ENCODE measurements at regions not wholly inside any gene's neighbourhood (a gene's known extent, or its start where the extent isn't known, plus 50 kb on each side); places are given as distances from the start of the nearest gene placed in this dataset.

GRCh38 chr13:29654843-29655547 is 59.5 kb upstream of the SLC7A1 start:
- DNase-seq (ENCODE audit: low read depth): peak; percentile 83

- DNase-seq (ENCODE audit: low read depth): no peak
Observed at GRCh38 chr13:29654384-29654783, 58.9 kb upstream of the SLC7A1 start.

DNA sequence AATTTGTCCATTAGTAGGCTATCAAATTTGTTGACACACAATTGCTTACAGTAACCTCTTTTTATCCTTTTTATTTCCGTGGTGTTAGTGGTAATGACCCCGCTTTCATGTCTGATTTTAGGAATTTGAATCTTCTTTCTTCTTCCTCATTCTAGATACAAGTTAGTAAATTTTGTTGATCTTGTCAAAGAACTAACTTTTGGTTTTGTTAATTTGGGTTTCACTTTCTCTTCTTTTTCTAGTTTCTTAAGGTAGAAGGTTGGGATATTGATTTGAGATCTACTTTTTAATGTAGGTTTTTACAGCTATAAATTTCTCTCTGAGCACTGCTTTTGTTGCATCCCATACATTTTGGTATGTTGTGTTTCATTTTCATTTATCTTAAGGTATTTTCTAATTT is 53.3 kb upstream of the SLC7A1 start:
- no peak for DNase-seq (ENCODE audit: low read depth)

Data from GM04504 (cell line).